Stimulated activated naive B cell treated with anti-CD40 and anti-IgM and Interleukin-4, amounts not matched to agents 10 μg/mL and 1 μg/mL and 100 μg/mL, for 72 hours (primary cell): ENCODE measurements at regions not wholly inside any gene's neighbourhood (a gene's known extent, or its start where the extent isn't known, plus 50 kb on each side); places are given as distances from the start of the nearest gene placed in this dataset.

ENCODE experiments used
- ATAC-seq, 2 donors: fragments of 150-1000 bp; cut with Tn5 transposase; replicated peaks; 2 replicates each; pipeline ENCODE4 v1.10.0; 2021; ENCODE audit warnings: moderate library complexity in 1 of 2
- DNase-seq: peaks from one replicate; pipeline ENCODE4 v3.0.0; 2021
- H3K27ac Mint-ChIP-seq: one replicate; pipeline ENCODE4 v1.8.0; 2022; ENCODE audit warnings: mild to moderate bottlenecking, mixed read lengths
- H3K27me3 Mint-ChIP-seq, 2 donors: one replicate each; pipeline ENCODE4 v1.8.0; 2022; ENCODE audit warnings: mixed read lengths in 2 of 2
- H3K36me3 Mint-ChIP-seq, 2 donors: one replicate each; pipeline ENCODE4 v1.8.0; 2022; ENCODE audit warnings: mixed read lengths in 2 of 2, mild to moderate bottlenecking in 1 of 2
- H3K4me1 Mint-ChIP-seq, 2 donors: one replicate each; pipeline ENCODE4 v1.8.0; 2022; ENCODE audit warnings: mixed read lengths in 2 of 2, mild to moderate bottlenecking in 1 of 2
- H3K4me3 Mint-ChIP-seq, 2 donors: one replicate each; pipeline ENCODE4 v1.8.0; 2022; ENCODE audit warnings: mild to moderate bottlenecking in 2 of 2, mixed read lengths in 2 of 2, moderate library complexity in 1 of 2
- H3K9me3 Mint-ChIP-seq, 2 donors: one replicate each; pipeline ENCODE4 v1.8.0; 2022; ENCODE audit warnings: mixed read lengths in 2 of 2, mild to moderate bottlenecking in 1 of 2

- Mint-ChIP-seq H3K27ac (no peak overlapping the region), H3K36me3 (no peaks in the 10 kb centered on the region)
Observed at GRCh38 chr22:19636696-19637407, 77.5 kb upstream of the SEPTIN5 start.

GRCh38 chr22:19637408-19638281 lies 76.7 kb upstream of the SEPTIN5 start:
- no peaks in the 10 kb centered on the region for H3K9me3 Mint-ChIP-seq
- DNase-seq, result no peak
- peaks cover 12 to 25% of the 10 kb centered on the region in 2 donors for H3K27me3 Mint-ChIP-seq
- no peak overlapping the region for H3K4me3 Mint-ChIP-seq
- ATAC-seq, result no peak
- no peak overlapping the region for H3K27ac Mint-ChIP-seq
- H3K36me3 Mint-ChIP-seq, result no peaks in the 10 kb centered on the region
- H3K4me1 Mint-ChIP-seq, result no peaks in the 10 kb centered on the region

More at GRCh38 chr22:19636696-19637407, 77.5 kb upstream of the SEPTIN5 start:
- no peaks in the 10 kb centered on the region for H3K9me3 Mint-ChIP-seq
- ATAC-seq (no peak), DNase-seq (no peak)
- peaks cover 18 to 33% of the 10 kb centered on the region in 2 donors for H3K27me3 Mint-ChIP-seq
- no peak overlapping the region for H3K4me3 Mint-ChIP-seq
- H3K4me1 Mint-ChIP-seq, result no peaks in the 10 kb centered on the region

- no peak for DNase-seq
- Mint-ChIP-seq H3K36me3 (no peaks in the 10 kb centered on the region), H3K4me1 (no peaks in the 10 kb centered on the region), H3K27me3 (peaks cover 10 to 18% of the 10 kb centered on the region in 2 donors), H3K4me3 (no peak overlapping the region), H3K9me3 (no peaks in the 10 kb centered on the region), H3K27ac (no peak overlapping the region)
- no peak for ATAC-seq
Observed at GRCh38 chr22:19638282-19639015, 75.9 kb upstream of the SEPTIN5 start.

- H3K9me3 Mint-ChIP-seq, result no peaks in the 10 kb centered on the region
- no peak for DNase-seq
- no peaks in the 10 kb centered on the region for H3K36me3 Mint-ChIP-seq
- no peak overlapping the region for H3K27ac Mint-ChIP-seq
- H3K4me3 Mint-ChIP-seq, result no peak overlapping the region
- no peaks in the 10 kb centered on the region for H3K4me1 Mint-ChIP-seq
- ATAC-seq, result no peak
- peaks cover 18 to 26% of the 10 kb centered on the region in 2 donors for H3K27me3 Mint-ChIP-seq
Observed at GRCh38 chr22:19639610-19640135, 74.6 kb upstream of the SEPTIN5 start.

- Mint-ChIP-seq H3K27me3 (peaks cover 23 to 32% of the 10 kb centered on the region in 2 donors), H3K36me3 (no peaks in the 10 kb centered on the region), H3K9me3 (no peaks in the 10 kb centered on the region), H3K4me1 (no peaks in the 10 kb centered on the region), H3K27ac (no peak overlapping the region), H3K4me3 (no peak overlapping the region)
- no peak for ATAC-seq
- DNase-seq, result no peak
Observed at GRCh38 chr22:19640306-19640705, 74.0 kb upstream of the SEPTIN5 start.

GRCh38 chr22:19641254-19641982 lies 72.9 kb upstream of the SEPTIN5 start:
- H3K9me3 Mint-ChIP-seq, result peaks cover 0 to 3% of the 10 kb centered on the region in 2 donors
- no peaks in the 10 kb centered on the region for H3K4me1 Mint-ChIP-seq
- peaks cover 29 to 37% of the 10 kb centered on the region in 2 donors for H3K27me3 Mint-ChIP-seq
- H3K27ac Mint-ChIP-seq, result no peak overlapping the region
- DNase-seq (no peak), ATAC-seq (no peak)
- no peaks in the 10 kb centered on the region for H3K36me3 Mint-ChIP-seq
- no peak overlapping the region for H3K4me3 Mint-ChIP-seq

GRCh38 chr22:19641983-19642451 lies 72.3 kb upstream of the SEPTIN5 start:
- Mint-ChIP-seq H3K4me3 (no peak overlapping the region), H3K9me3 (peaks cover 1 to 9% of the 10 kb centered on the region in 2 donors), H3K27ac (no peak overlapping the region), H3K27me3 (peaks cover 29 to 37% of the 10 kb centered on the region in 2 donors), H3K36me3 (no peaks in the 10 kb centered on the region), H3K4me1 (no peaks in the 10 kb centered on the region)
- DNase-seq, result no peak
- no peak for ATAC-seq

- H3K27ac Mint-ChIP-seq, result no peak overlapping the region
- H3K27me3 Mint-ChIP-seq, result peaks cover 35 to 42% of the 10 kb centered on the region in 2 donors
- DNase-seq, result no peak
- peaks cover 5% of the 10 kb centered on the region in 2 donors for H3K36me3 Mint-ChIP-seq
- H3K4me1 Mint-ChIP-seq, result no peaks in the 10 kb centered on the region
- no peak overlapping the region for H3K4me3 Mint-ChIP-seq
- ATAC-seq, result no peak
- peaks cover 8 to 20% of the 10 kb centered on the region in 2 donors for H3K9me3 Mint-ChIP-seq
Observed at GRCh38 chr22:19643448-19644313, 70.6 kb upstream of the SEPTIN5 start.

GRCh38 chr22:19644314-19645223 lies 69.7 kb upstream of the SEPTIN5 start:
- H3K27me3 Mint-ChIP-seq, result peaks cover 41 to 44% of the 10 kb centered on the region in 2 donors
- H3K9me3 Mint-ChIP-seq, result peaks cover 13 to 27% of the 10 kb centered on the region in 2 donors
- no peak for DNase-seq
- ATAC-seq, result no peak
- H3K4me1 Mint-ChIP-seq, result no peaks in the 10 kb centered on the region
- peaks cover 8 to 9% of the 10 kb centered on the region in 2 donors for H3K36me3 Mint-ChIP-seq
- no peak overlapping the region for H3K27ac Mint-ChIP-seq
- H3K4me3 Mint-ChIP-seq, result no peak overlapping the region

GRCh38 chr22:19645391-19645790 lies 68.9 kb upstream of the SEPTIN5 start:
- no peaks in the 10 kb centered on the region for H3K4me1 Mint-ChIP-seq
- H3K27me3 Mint-ChIP-seq, result peaks cover 42 to 47% of the 10 kb centered on the region in 2 donors
- H3K4me3 Mint-ChIP-seq, result no peak overlapping the region
- peaks cover 18 to 33% of the 10 kb centered on the region in 2 donors for H3K9me3 Mint-ChIP-seq
- no peak for DNase-seq
- H3K36me3 Mint-ChIP-seq, result peaks cover 8 to 15% of the 10 kb centered on the region in 2 donors
- H3K27ac Mint-ChIP-seq, result no peak overlapping the region
- ATAC-seq, result no peak

- Mint-ChIP-seq H3K4me1 (no peaks in the 10 kb centered on the region), H3K4me3 (no peak overlapping the region), H3K27ac (no peak overlapping the region), H3K27me3 (peaks cover 42 to 46% of the 10 kb centered on the region in 2 donors), H3K9me3 (peaks cover 18 to 33% of the 10 kb centered on the region in 2 donors), H3K36me3 (peaks cover 8 to 15% of the 10 kb centered on the region in 2 donors)
- DNase-seq (no peak), ATAC-seq (no peak)
Observed at GRCh38 chr22:19645905-19646304, 68.4 kb upstream of the SEPTIN5 start.

GRCh38 chr22:19646383-19646782 lies 67.9 kb upstream of the SEPTIN5 start:
- ATAC-seq (no peak), DNase-seq (no peak)
- Mint-ChIP-seq H3K4me3 (no peak overlapping the region), H3K9me3 (peaks cover 18 to 33% of the 10 kb centered on the region in 2 donors), H3K4me1 (no peaks in the 10 kb centered on the region), H3K36me3 (peaks cover 8 to 15% of the 10 kb centered on the region in 2 donors), H3K27ac (no peak overlapping the region), H3K27me3 (peaks cover 37 to 42% of the 10 kb centered on the region in 2 donors)
